NCI-H1694 treated with DMSO at 0.1 percent for 48 hours (cell line): ENCODE measurements at regions not wholly inside any gene's neighbourhood (a gene's known extent, or its start where the extent isn't known, plus 50 kb on each side); places are given as distances from the start of the nearest gene placed in this dataset.
"Not testable (repeated sequence)": the region's sequence is repeated elsewhere in the genome, so short reads cannot be mapped to it uniquely, and the experiment has no call there.

Source experiments
- DNase-seq: peaks from one replicate; lab custom pipeline; 2025; lab: John Stamatoyannopoulos, UW

GRCh38 chr1:166490437-166490991 lies 323.7 kb upstream of the FAM78B start:
- DNase-seq = no peak

- DNase-seq = not testable (repeated sequence)
Observed at GRCh38 chr1:166493765-166494164, 327.0 kb upstream of the FAM78B start.

GRCh38 chr1:166507347-166507746 lies 331.9 kb upstream of the POGK start:
- DNase-seq = no peak

GRCh38 chr1:166511761-166512160 lies 327.5 kb upstream of the POGK start:
- DNase-seq = no peak

- no peak for DNase-seq
Observed at GRCh38 chr1:166514067-166514466, 325.2 kb upstream of the POGK start.

- DNase-seq = no peak
Observed at GRCh38 chr1:166527752-166528151, 311.5 kb upstream of the POGK start.

- no peak for DNase-seq
Observed at GRCh38 chr1:166538646-166539045, 300.6 kb upstream of the POGK start.

GRCh38 chr1:166544036-166544435 lies 295.2 kb upstream of the POGK start:
- no peak for DNase-seq

GRCh38 chr1:166544561-166544960 lies 294.7 kb upstream of the POGK start:
- DNase-seq = no peak

GRCh38 chr1:166552706-166553105 lies 286.6 kb upstream of the POGK start:
- no peak for DNase-seq

- DNase-seq = no peak
Observed at GRCh38 chr1:166570954-166571353, 268.3 kb upstream of the POGK start.

- no peak for DNase-seq
Observed at GRCh38 chr1:166573199-166573598, 266.1 kb upstream of the POGK start.

GRCh38 chr1:166579557-166580501 lies 259.4 kb upstream of the POGK start:
- DNase-seq = no peak

GRCh38 chr1:166588741-166589140 lies 250.5 kb upstream of the POGK start:
- no peak for DNase-seq

GRCh38 chr1:166590161-166590560 lies 249.1 kb upstream of the POGK start:
- DNase-seq = no peak

- DNase-seq = no peak
Observed at GRCh38 chr1:166594646-166595045, 244.6 kb upstream of the POGK start.

- DNase-seq = no peak
Observed at GRCh38 chr1:166597516-166597915, 241.8 kb upstream of the POGK start.

GRCh38 chr1:166600574-166600973 lies 238.7 kb upstream of the POGK start:
- no peak for DNase-seq

GRCh38 chr1:166601650-166602278 lies 237.5 kb upstream of the POGK start:
- DNase-seq = no peak

GRCh38 chr1:166602801-166603200 lies 236.5 kb upstream of the POGK start:
- DNase-seq = not testable (repeated sequence)

GRCh38 chr1:166603296-166603695 lies 236.0 kb upstream of the POGK start:
- no peak for DNase-seq

GRCh38 chr1:166605137-166605536 lies 234.1 kb upstream of the POGK start:
- DNase-seq = no peak

- no peak for DNase-seq
Observed at GRCh38 chr1:166612886-166613285, 226.4 kb upstream of the POGK start.
